ENCODE measurements at regions not wholly inside any gene's neighbourhood (a gene's known extent, or its start where the extent isn't known, plus 50 kb on each side); places are given as distances from the start of the nearest gene placed in this dataset.
"Not testable (repeated sequence)": the region's sequence is repeated elsewhere in the genome, so short reads cannot be mapped to it uniquely, and the experiment has no call there.

DNA sequence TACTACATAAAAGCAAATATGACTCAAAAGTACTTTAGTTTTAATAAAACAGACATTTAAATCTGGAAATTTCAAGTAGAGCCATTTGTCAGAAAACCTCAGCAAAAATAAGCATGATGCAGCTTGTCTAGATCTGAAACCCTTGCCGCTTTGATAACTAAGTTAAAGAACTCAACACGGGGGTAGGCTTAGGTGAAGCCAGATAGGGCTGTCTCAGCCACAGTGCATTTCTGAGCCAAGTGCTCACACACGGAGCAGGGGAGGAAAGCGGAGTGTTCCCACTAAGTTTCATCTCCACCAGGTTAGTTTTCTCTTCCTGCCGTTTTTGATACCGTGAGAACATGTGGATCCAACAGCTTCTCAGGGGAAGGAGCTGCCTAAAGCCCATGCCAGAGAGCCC lies 303.5 kb downstream of the BCL2L11 start:
- not testable (repeated sequence) for H3K27me3 Mint-ChIP-seq (ENCODE audit: insufficient read depth); H3K36me3 ChIP-seq (ENCODE audit: control insufficient read depth, insufficient read depth, low read length); H3K4me1 Mint-ChIP-seq; H3K4me1 ChIP-seq (ENCODE audit: control insufficient read depth, insufficient read depth, low read length); H3K4me3 Mint-ChIP-seq; DNase-seq; H3K27ac Mint-ChIP-seq; H3K9me3 Mint-ChIP-seq; H3K4me3 ChIP-seq (ENCODE audit: low read length); H3K36me3 Mint-ChIP-seq (ENCODE audit: low read depth); H3K27ac ChIP-seq (ENCODE audit: low read depth, low read length); H3K9me3 ChIP-seq (ENCODE audit: control insufficient read depth, low read length); H3K9ac ChIP-seq (ENCODE audit: extremely low read depth, low read length, poor library complexity, severe bottlenecking); H3K27me3 ChIP-seq (ENCODE audit: control insufficient read depth, insufficient read depth, low read length, poor library complexity, severe bottlenecking)
- no CpG with 5 or more reads among the region's 6 CpGs for WGBS, 2 experiments (ENCODE audit: insufficient coverage in 1 of 2, insufficient read length in 1 of 2)

DNA sequence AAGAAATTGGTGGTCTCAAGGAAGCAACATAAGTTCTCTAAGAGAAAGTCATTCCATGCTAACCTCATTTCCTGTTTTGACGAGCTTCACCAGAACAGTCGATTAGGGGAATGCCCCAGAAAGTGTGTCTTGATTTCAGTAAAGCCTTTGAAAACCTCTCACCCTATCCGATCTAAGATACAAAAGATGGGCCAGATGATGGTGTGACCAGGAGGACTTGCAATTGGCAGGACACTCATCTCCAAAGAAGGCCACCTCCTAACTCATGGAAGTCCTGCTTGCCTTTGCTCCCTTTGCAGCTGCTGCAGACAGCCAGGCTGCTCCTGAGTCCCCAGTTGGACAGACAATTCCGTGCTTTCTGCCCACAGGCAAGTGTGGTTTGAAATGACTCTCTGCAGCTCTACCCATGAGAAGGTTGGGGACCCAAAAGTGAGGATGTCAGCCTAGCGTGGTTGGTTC lies 304.2 kb downstream of the BCL2L11 start:
- H3K9ac ChIP-seq (ENCODE audit: extremely low read depth, low read length, poor library complexity, severe bottlenecking); H3K4me1 Mint-ChIP-seq; H3K36me3 Mint-ChIP-seq (ENCODE audit: low read depth); H3K9me3 ChIP-seq (ENCODE audit: control insufficient read depth, low read length); H3K27ac ChIP-seq (ENCODE audit: low read depth, low read length); H3K36me3 ChIP-seq (ENCODE audit: control insufficient read depth, insufficient read depth, low read length); H3K4me1 ChIP-seq (ENCODE audit: control insufficient read depth, insufficient read depth, low read length); DNase-seq; H3K9me3 Mint-ChIP-seq; H3K4me3 Mint-ChIP-seq; H3K4me3 ChIP-seq (ENCODE audit: low read length); H3K27ac Mint-ChIP-seq; H3K27me3 Mint-ChIP-seq (ENCODE audit: insufficient read depth); H3K27me3 ChIP-seq (ENCODE audit: control insufficient read depth, insufficient read depth, low read length, poor library complexity, severe bottlenecking): not testable (repeated sequence)
- 93% methylated on average over 2 of the region's 5 CpGs; no CpG with 5 or more reads in 1 of the 2 experiments for WGBS, 2 experiments (ENCODE audit: insufficient coverage in 1 of 2, insufficient read length in 1 of 2)

DNA sequence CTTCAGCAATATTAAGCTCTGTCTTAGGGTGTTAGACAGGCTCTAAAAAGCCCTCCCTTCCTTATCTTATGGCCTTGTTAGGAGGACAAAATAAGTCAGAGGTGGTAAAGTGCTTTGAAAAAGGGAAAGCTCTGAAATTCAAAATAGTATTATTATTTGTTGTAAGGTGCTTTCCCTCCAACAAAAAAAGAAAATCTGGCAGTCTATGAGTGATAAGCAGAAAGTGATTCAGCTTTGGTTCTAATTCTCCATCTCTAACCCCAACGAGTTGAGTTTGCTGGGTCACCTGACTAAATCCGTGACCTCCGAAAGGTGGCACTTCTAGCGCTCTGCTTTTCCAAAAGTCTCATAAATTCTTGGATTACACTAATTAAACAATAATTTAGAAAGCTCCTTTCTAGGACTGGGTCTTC lies 305.1 kb downstream of the BCL2L11 start:
- not testable (repeated sequence) for H3K36me3 Mint-ChIP-seq (ENCODE audit: low read depth); H3K4me1 Mint-ChIP-seq; H3K9me3 Mint-ChIP-seq

DNA sequence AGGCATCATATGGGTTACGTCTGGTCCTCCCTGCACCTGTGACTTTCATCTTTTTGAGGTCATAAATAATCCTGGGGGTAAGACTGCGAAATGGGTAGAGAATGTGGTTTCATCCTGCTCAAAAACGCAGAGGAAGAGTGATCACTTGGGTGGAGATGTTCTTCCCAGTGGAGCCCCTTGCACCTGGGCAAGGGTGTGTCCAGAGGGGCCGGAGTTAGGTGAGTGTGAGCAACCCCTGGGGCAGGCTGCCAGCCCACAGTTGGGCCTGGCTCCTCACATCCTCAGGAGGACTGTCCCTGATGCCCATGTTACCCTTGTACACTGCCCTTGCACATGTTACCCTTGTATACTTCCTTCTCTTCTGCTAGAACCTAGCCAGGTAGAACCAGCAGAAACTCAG lies 306.6 kb downstream of the BCL2L11 start:
- not testable (repeated sequence) for H3K9me3 ChIP-seq (ENCODE audit: control insufficient read depth, low read length); H3K4me1 ChIP-seq (ENCODE audit: control insufficient read depth, insufficient read depth, low read length); H3K9ac ChIP-seq (ENCODE audit: extremely low read depth, low read length, poor library complexity, severe bottlenecking); H3K9me3 Mint-ChIP-seq; H3K27ac ChIP-seq (ENCODE audit: low read depth, low read length); H3K36me3 ChIP-seq (ENCODE audit: control insufficient read depth, insufficient read depth, low read length); H3K4me3 Mint-ChIP-seq; H3K36me3 Mint-ChIP-seq (ENCODE audit: low read depth); H3K27me3 Mint-ChIP-seq (ENCODE audit: insufficient read depth); H3K27me3 ChIP-seq (ENCODE audit: control insufficient read depth, insufficient read depth, low read length, poor library complexity, severe bottlenecking); H3K4me1 Mint-ChIP-seq; H3K4me3 ChIP-seq (ENCODE audit: low read length); H3K27ac Mint-ChIP-seq
- WGBS, 2 experiments (ENCODE audit: insufficient coverage in 1 of 2, insufficient read length in 1 of 2), result 92% methylated on average over 3 of the region's 4 CpGs; no CpG with 5 or more reads in 1 of the 2 experiments
- peak; percentile 3 for DNase-seq

More for the DNA sequence above, 305.1 kb downstream of the BCL2L11 start:
- not testable (repeated sequence) for H3K4me1 ChIP-seq (ENCODE audit: control insufficient read depth, insufficient read depth, low read length); H3K4me3 Mint-ChIP-seq; H3K36me3 ChIP-seq (ENCODE audit: control insufficient read depth, insufficient read depth, low read length); H3K27ac Mint-ChIP-seq; DNase-seq; H3K4me3 ChIP-seq (ENCODE audit: low read length); H3K9me3 ChIP-seq (ENCODE audit: control insufficient read depth, low read length); H3K27me3 Mint-ChIP-seq (ENCODE audit: insufficient read depth); H3K27ac ChIP-seq (ENCODE audit: low read depth, low read length); H3K9ac ChIP-seq (ENCODE audit: extremely low read depth, low read length, poor library complexity, severe bottlenecking); H3K27me3 ChIP-seq (ENCODE audit: control insufficient read depth, insufficient read depth, low read length, poor library complexity, severe bottlenecking)
- 80% methylated on average over 1 of the region's 4 CpGs; no CpG with 5 or more reads in 1 of the 2 experiments for WGBS, 2 experiments (ENCODE audit: insufficient coverage in 1 of 2, insufficient read length in 1 of 2)

DNA sequence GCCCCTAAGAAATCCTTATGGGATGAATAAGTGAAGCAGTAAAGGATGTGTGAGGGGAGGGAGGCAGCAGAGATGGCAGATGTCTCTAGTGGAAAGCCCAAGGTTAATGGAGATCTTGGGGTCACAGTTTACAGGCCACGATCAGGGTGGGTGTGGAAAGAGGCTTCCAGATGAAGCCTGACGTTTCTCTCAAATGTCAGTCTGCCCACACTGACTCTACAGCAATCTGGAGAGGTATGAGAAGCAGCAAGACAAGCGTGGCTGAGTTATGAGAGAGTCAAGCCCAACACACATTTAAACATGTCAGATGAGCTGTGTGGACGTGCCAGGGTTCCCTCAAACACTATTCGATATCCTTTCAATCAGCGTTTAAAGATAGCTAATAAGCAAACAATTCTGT lies 308.2 kb downstream of the BCL2L11 start:
- 98 to 100% methylated on average over 1 to 5 of the region's 6 CpGs for WGBS, 2 experiments (ENCODE audit: insufficient coverage in 1 of 2, insufficient read length in 1 of 2)

DNA sequence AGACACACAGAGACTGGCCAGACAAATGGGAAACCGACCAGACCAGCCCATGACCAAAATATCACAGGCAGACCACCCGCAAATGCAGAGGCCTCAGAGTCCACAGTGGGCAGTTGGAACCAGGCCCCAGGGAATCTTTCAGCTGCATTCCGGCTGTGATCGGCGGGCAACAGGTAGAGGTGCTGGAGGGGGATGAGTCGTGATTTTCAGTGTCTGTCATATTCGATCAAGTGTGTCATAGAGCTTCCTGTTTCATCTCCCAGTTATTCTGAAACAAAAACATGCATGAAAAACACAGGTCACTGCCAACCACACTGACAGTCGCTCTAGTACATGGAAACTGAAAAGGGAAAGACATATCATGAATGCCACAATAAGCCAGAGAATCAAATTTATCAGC lies 308.6 kb downstream of the BCL2L11 start:
- H3K4me1 ChIP-seq (ENCODE audit: control insufficient read depth, insufficient read depth, low read length); H3K36me3 ChIP-seq (ENCODE audit: control insufficient read depth, insufficient read depth, low read length); H3K4me3 ChIP-seq (ENCODE audit: low read length); H3K9me3 ChIP-seq (ENCODE audit: control insufficient read depth, low read length); DNase-seq; H3K27ac ChIP-seq (ENCODE audit: low read depth, low read length); H3K36me3 Mint-ChIP-seq (ENCODE audit: low read depth); H3K9ac ChIP-seq (ENCODE audit: extremely low read depth, low read length, poor library complexity, severe bottlenecking); H3K4me3 Mint-ChIP-seq; H3K27me3 Mint-ChIP-seq (ENCODE audit: insufficient read depth); H3K9me3 Mint-ChIP-seq; H3K27ac Mint-ChIP-seq; H3K4me1 Mint-ChIP-seq; H3K27me3 ChIP-seq (ENCODE audit: control insufficient read depth, insufficient read depth, low read length, poor library complexity, severe bottlenecking): not testable (repeated sequence)
- WGBS, 2 experiments (ENCODE audit: insufficient coverage in 1 of 2, insufficient read length in 1 of 2), result 93% methylated on average over 4 of the region's 8 CpGs; no CpG with 5 or more reads in 1 of the 2 experiments

More for the DNA sequence above, 308.2 kb downstream of the BCL2L11 start:
- not testable (repeated sequence) for H3K9me3 Mint-ChIP-seq; H3K4me1 ChIP-seq (ENCODE audit: control insufficient read depth, insufficient read depth, low read length); H3K27me3 Mint-ChIP-seq (ENCODE audit: insufficient read depth); H3K4me3 Mint-ChIP-seq; H3K27me3 ChIP-seq (ENCODE audit: control insufficient read depth, insufficient read depth, low read length, poor library complexity, severe bottlenecking); H3K9me3 ChIP-seq (ENCODE audit: control insufficient read depth, low read length); H3K4me3 ChIP-seq (ENCODE audit: low read length); H3K36me3 Mint-ChIP-seq (ENCODE audit: low read depth); H3K27ac Mint-ChIP-seq; DNase-seq; H3K9ac ChIP-seq (ENCODE audit: extremely low read depth, low read length, poor library complexity, severe bottlenecking); H3K36me3 ChIP-seq (ENCODE audit: control insufficient read depth, insufficient read depth, low read length); H3K27ac ChIP-seq (ENCODE audit: low read depth, low read length); H3K4me1 Mint-ChIP-seq

DNA sequence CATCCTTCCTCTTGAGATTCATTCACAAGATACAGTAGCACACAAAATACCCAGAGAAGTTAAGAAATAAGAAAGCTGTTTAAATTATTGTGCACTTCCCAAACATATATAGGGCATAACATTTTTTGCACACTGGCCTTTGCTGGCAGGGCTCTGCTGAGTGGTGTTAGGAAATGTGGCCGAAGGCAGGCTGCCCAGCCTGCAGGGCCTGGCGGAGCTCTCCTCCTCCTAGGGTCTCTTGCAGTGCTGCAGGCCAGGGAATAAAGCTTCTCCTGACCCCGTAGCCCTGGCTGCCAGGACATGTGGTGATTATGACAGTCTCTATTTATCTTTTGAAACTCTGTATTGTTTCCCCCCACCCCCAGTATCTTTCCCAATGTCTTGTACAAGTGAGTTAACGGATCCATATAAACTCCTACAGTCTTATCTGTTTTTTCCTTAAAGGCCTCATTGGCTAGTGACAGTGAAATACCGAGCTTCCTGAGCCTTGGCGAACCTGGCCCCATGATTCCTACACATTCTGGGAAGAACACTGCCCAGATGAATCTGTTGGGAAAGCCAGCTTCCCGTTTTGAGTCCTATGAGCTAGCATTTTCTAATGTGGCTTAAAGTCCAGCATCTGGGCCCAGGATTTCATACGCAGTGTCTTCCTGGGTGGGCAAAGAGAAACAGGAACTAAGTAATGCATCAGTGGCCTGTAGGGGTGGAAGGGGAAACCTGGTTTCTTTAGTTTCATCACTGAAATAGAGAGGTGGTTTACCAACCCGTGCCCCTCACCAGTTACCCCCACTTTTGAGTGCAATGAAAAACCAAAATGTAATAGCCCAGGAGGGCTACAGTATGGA lies 310.3 kb downstream of the BCL2L11 start:
- not testable (repeated sequence) for H3K9me3 Mint-ChIP-seq; H3K4me3 Mint-ChIP-seq; H3K4me1 ChIP-seq (ENCODE audit: control insufficient read depth, insufficient read depth, low read length); H3K27ac ChIP-seq (ENCODE audit: low read depth, low read length); H3K27ac Mint-ChIP-seq; DNase-seq; H3K27me3 Mint-ChIP-seq (ENCODE audit: insufficient read depth); H3K9ac ChIP-seq (ENCODE audit: extremely low read depth, low read length, poor library complexity, severe bottlenecking); H3K4me3 ChIP-seq (ENCODE audit: low read length); H3K4me1 Mint-ChIP-seq; H3K9me3 ChIP-seq (ENCODE audit: control insufficient read depth, low read length); H3K36me3 ChIP-seq (ENCODE audit: control insufficient read depth, insufficient read depth, low read length); H3K27me3 ChIP-seq (ENCODE audit: control insufficient read depth, insufficient read depth, low read length, poor library complexity, severe bottlenecking); H3K36me3 Mint-ChIP-seq (ENCODE audit: low read depth)
- 80 to 100% methylated on average over 1 to 4 of the region's 9 CpGs for WGBS, 2 experiments (ENCODE audit: insufficient coverage in 1 of 2, insufficient read length in 1 of 2)
